ENCODE measurements at regions not wholly inside any gene's neighbourhood (a gene's known extent, or its start where the extent isn't known, plus 50 kb on each side); places are given as distances from the start of the nearest gene placed in this dataset.

DNA sequence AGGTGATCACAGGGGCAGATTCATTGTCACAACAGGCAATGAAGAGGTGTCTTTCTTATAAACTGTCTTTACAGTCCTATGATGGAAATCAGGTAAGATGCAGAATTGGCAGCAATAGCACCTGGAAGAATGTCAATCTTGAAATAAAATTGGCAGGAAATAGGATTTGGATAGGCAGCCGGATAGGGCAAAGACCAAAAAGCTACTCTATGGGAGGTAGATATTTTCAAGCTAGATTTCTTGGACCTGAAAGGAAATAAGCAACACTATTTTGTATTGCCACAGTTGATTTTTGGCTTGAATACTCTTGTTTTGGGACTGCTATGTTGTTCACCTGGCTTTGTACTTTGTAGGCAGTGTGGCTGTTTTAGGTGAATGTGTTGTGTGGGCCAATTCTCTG, 314.2 kb downstream of the SLC7A11 start:
- Histone ChIP-seq H2BK15ac (ENCODE audit: low read depth, low read length) (no peak overlapping the region), H3K4me1 (ENCODE audit: control insufficient read depth, insufficient read depth, low read length) (no peaks in the 10 kb centered on the region), H4K8ac (ENCODE audit: low read depth in 2 of 2, low read length in 2 of 2) (no peak overlapping the region), H3K4ac (ENCODE audit: low read depth, low read length) (no peak overlapping the region), H3K27me3 (ENCODE audit: control insufficient read depth, insufficient read depth, low read length) (no peaks in the 10 kb centered on the region), H3K27ac (ENCODE audit: insufficient read depth, low read length) (no peak overlapping the region), H3K9me1 (ENCODE audit: insufficient read depth, low read length) (no peaks in the 10 kb centered on the region), H2AFZ (replicated peaks; ENCODE audit: low read length, poor library complexity) (no peak overlapping the region), H2AK5ac (ENCODE audit: low read depth, low read length) (no peak overlapping the region), H3K23ac (ENCODE audit: low read depth, low read length) (no peak overlapping the region), H4K20me1 (ENCODE audit: insufficient read depth, low read length) (no peaks in the 10 kb centered on the region), H3K14ac (replicated peaks; ENCODE audit: low read depth, low read length) (no peak overlapping the region), H2BK20ac (ENCODE audit: low read depth, low read length) (no peak overlapping the region), H2BK5ac (ENCODE audit: low read depth, low read length, poor library complexity, severe bottlenecking) (no peak overlapping the region), H3K4me3 (ENCODE audit: insufficient read depth, low read depth, low read length) (no peak overlapping the region), H4K5ac (ENCODE audit: low read depth, low read length) (no peak overlapping the region), H3K56ac (ENCODE audit: extremely low read depth, insufficient read depth, low read length) (no peak overlapping the region), H3K18ac (ENCODE audit: low read depth, low read length) (no peak overlapping the region), H3K79me1 (ENCODE audit: low read depth in 1 of 2, low read length in 2 of 2) (no peaks in the 10 kb centered on the region), H3K9me3 (ENCODE audit: control insufficient read depth, insufficient read depth, low read length) (no peaks in the 10 kb centered on the region), H3K36me3 (ENCODE audit: control insufficient read depth, insufficient read depth, low read length) (no peaks in the 10 kb centered on the region), H4K91ac (ENCODE audit: insufficient read depth, low read depth, low read length) (no peak overlapping the region), H3K9ac (ENCODE audit: low read depth, low read length) (no peak overlapping the region), H3K4me2 (ENCODE audit: low read depth, low read length) (no peak overlapping the region), H2AK9ac (replicated peaks; ENCODE audit: low read depth, low read length, poor library complexity) (no peak overlapping the region), H2BK120ac (ENCODE audit: low read depth, low read length) (no peak overlapping the region)
- no TSS peak for BruUV-seq (replicated peaks)
- intact Hi-C loops (cut with micrococcal nuclease) = no loop called here
- TF ChIP-seq, protein P1, sequence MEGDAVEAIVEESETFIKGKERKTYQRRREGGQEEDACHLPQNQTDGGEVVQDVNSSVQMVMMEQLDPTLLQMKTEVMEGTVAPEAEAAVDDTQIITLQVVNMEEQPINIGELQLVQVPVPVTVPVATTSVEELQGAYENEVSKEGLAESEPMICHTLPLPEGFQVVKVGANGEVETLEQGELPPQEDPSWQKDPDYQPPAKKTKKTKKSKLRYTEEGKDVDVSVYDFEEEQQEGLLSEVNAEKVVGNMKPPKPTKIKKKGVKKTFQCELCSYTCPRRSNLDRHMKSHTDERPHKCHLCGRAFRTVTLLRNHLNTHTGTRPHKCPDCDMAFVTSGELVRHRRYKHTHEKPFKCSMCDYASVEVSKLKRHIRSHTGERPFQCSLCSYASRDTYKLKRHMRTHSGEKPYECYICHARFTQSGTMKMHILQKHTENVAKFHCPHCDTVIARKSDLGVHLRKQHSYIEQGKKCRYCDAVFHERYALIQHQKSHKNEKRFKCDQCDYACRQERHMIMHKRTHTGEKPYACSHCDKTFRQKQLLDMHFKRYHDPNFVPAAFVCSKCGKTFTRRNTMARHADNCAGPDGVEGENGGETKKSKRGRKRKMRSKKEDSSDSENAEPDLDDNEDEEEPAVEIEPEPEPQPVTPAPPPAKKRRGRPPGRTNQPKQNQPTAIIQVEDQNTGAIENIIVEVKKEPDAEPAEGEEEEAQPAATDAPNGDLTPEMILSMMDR (conservative IDR thresholded peaks at IDR 0.05; ENCODE audit: low read depth, low read length) = no peak
- no peak for TF ChIP-seq NFE2L2 (IDR thresholded peaks at IDR 0.05; ENCODE audit: low read depth, low read length)
- no peak for TF ChIP-seq CHD1 (IDR thresholded peaks at IDR 0.05; ENCODE audit: low read depth, low read length)
- TF ChIP-seq RCOR1 (IDR thresholded peaks at IDR 0.05; ENCODE audit: insufficient replicate concordance, low read length) = no peak
- TF ChIP-seq RAD21 (IDR thresholded peaks at IDR 0.05; ENCODE audit: low read length) = no peak
- TF ChIP-seq FOS (IDR thresholded peaks at IDR 0.05; ENCODE audit: low read depth, low read length) = no peak
- no peak for TF ChIP-seq MAFK (IDR thresholded peaks at IDR 0.05; ENCODE audit: low read depth, low read length)
- TF ChIP-seq MAZ (IDR thresholded peaks at IDR 0.05; ENCODE audit: borderline replicate concordance, low read depth, low read length) = no peak
- TF ChIP-seq SMC3 (IDR thresholded peaks at IDR 0.05; ENCODE audit: low read depth, low read length) = no peak
- TF ChIP-seq, protein P2, sequence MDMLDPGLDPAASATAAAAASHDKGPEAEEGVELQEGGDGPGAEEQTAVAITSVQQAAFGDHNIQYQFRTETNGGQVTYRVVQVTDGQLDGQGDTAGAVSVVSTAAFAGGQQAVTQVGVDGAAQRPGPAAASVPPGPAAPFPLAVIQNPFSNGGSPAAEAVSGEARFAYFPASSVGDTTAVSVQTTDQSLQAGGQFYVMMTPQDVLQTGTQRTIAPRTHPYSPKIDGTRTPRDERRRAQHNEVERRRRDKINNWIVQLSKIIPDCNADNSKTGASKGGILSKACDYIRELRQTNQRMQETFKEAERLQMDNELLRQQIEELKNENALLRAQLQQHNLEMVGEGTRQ (IDR thresholded peaks at IDR 0.05; ENCODE audit: low read depth, low read length) = no peak
- TF ChIP-seq POLR2A (IDR thresholded peaks at IDR 0.05; ENCODE audit: low read depth, low read length) = no peak
- no peak for TF ChIP-seq MXI1 (IDR thresholded peaks at IDR 0.05; ENCODE audit: borderline replicate concordance, low read depth, low read length)
- TF ChIP-seq, protein P3, sequence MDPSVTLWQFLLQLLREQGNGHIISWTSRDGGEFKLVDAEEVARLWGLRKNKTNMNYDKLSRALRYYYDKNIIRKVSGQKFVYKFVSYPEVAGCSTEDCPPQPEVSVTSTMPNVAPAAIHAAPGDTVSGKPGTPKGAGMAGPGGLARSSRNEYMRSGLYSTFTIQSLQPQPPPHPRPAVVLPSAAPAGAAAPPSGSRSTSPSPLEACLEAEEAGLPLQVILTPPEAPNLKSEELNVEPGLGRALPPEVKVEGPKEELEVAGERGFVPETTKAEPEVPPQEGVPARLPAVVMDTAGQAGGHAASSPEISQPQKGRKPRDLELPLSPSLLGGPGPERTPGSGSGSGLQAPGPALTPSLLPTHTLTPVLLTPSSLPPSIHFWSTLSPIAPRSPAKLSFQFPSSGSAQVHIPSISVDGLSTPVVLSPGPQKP (IDR thresholded peaks at IDR 0.05; ENCODE audit: borderline replicate concordance, low read depth, low read length) = no peak
- no peak for TF ChIP-seq BHLHE40 (IDR thresholded peaks at IDR 0.05; ENCODE audit: low read depth, low read length)
- TF ChIP-seq RFX5 (IDR thresholded peaks at IDR 0.05; ENCODE audit: low read depth, low read length) = no peak
- ChIA-PET CTCF (interaction anchor here (0.6 kb wide), 1 partner anchor 223 kb away, joined by 3 read pairs; no protein-coding TSS in a partner anchor), POLR2A (ENCODE audit: unreplicated experiment) (no interaction called here)
- no CpG with 5 or more reads among the region's 1 CpG for WGBS, 2 experiments (ENCODE audit: extremely low coverage in 2 of 2, insufficient read length in 1 of 2)
- no peak for ATAC-seq (ENCODE audit: low read depth)
- in situ Hi-C loops (cut with MboI; ENCODE audit: low sequenced_read_pairs) = no loop called here
- no peak for DNase-seq
- dilution Hi-C loops (cut with HindIII; ENCODE audit: low sequenced_read_pairs, unreplicated experiment) = no loop called here

Data from IMR-90 (cell line).